GM12878 (cell line): ENCODE measurements at regions not wholly inside any gene's neighbourhood (a gene's known extent, or its start where the extent isn't known, plus 50 kb on each side); places are given as distances from the start of the nearest gene placed in this dataset.

Experiments used
- ATAC-seq: fragments of 200-7000 bp; cut with Tn5 transposase; 3 replicates; pipeline ENCODE4 v1.9.1; 2020; ENCODE audit warnings: mild to moderate bottlenecking, moderate library complexity
- BruUV-seq: library from RNA; stranded (reverse); fragments of 400-500 nt; replicated peaks from 2 replicates; lab custom pipeline; 2021; lab: Mats Ljungman, UMichigan
- CTCF ChIA-PET: fragments of 300-600 bp; sonication (Branson Sonifier 250); formaldehyde crosslinking; extraction: SDS; loops from one replicate; lab custom pipeline; 2021; ENCODE audit warnings: inconsistent platforms; lab: Yijun Ruan, JAX
- POLR2A ChIA-PET: fragments of 350-600 bp; formaldehyde crosslinking; extraction: SDS; loops from one replicate; lab custom pipeline; 2021; ENCODE audit warnings: inconsistent platforms; lab: Charles Lee
- RAD21 ChIA-PET: fragments of 300-600 bp; sonication (Branson Sonifier 250); formaldehyde crosslinking; loops from one replicate; lab custom pipeline; 2023; ENCODE audit warnings: antibody characterized with exemption; ENCODE audit not compliant: unreplicated experiment; lab: Charles Lee
- SMC1A ChIA-PET: fragments of 300-600 bp; sonication (Branson Sonifier 250); formaldehyde crosslinking; loops from one replicate; lab custom pipeline; 2023; ENCODE audit not compliant: unreplicated experiment, uncharacterized antibody; lab: Charles Lee
- DNase-seq: peaks from one replicate; pipeline ENCODE4 v3.0.0-alpha.2; 2011; ENCODE audit warnings: low read depth, low spot score
- FAIRE-seq: peaks from 3 replicates; lab custom pipeline; 2011; peaks lifted over from hg19 to GRCh38; lab: Jason Lieb, UNC
- H2AFZ ChIP-seq: 2 replicates; pipeline ENCODE4 v1.6.0; 2011; ENCODE audit warnings: low read depth, low read length, control low read depth; ENCODE audit not compliant: control insufficient read depth
- H3K27ac ChIP-seq: 2 replicates; pipeline ENCODE4 v1.5.1; 2011; ENCODE audit warnings: control low read depth; ENCODE audit not compliant: control insufficient read depth, insufficient read depth
- H3K27me3 ChIP-seq, 2 experiments: replicated peaks in 1 of 2; 2 replicates each; pipeline versions ENCODE4 v1.6.0 to v1.6.1; 2011; ENCODE audit warnings: low read length in 1 of 2; ENCODE audit not compliant: control insufficient read depth in 2 of 2, insufficient read depth in 2 of 2
- H3K36me3 ChIP-seq, 2 experiments: 2 replicates each; pipeline ENCODE4 v1.5.1; 2011; ENCODE audit warnings: low read length in 1 of 2; ENCODE audit not compliant: control insufficient read depth in 2 of 2, insufficient read depth in 2 of 2
- H3K4me1 ChIP-seq: 2 replicates; pipeline ENCODE4 v1.6.1; 2011; ENCODE audit warnings: mild to moderate bottlenecking, low read length, moderate library complexity, mixed read lengths; ENCODE audit not compliant: control insufficient read depth, insufficient read depth
- H3K4me2 ChIP-seq: 2 replicates; pipeline ENCODE4 v1.6.0; 2011; ENCODE audit warnings: control low read depth; ENCODE audit not compliant: control insufficient read depth, insufficient read depth
- H3K4me3 ChIP-seq: fragments of 200-600 bp; sonication (generic); 2 replicates; pipeline ENCODE4 v1.5.1; 2016
- H3K79me2 ChIP-seq: 2 replicates; pipeline ENCODE4 v1.6.0; 2011; ENCODE audit warnings: low read length; ENCODE audit not compliant: control insufficient read depth, insufficient read depth
- H3K9ac ChIP-seq: 2 replicates; pipeline ENCODE4 v1.8.0; 2011; ENCODE audit warnings: low read length, control low read depth, mixed read lengths; ENCODE audit not compliant: control insufficient read depth, insufficient read depth
- H3K9me3 ChIP-seq: replicated peaks from 3 replicates; pipeline ENCODE4 v1.5.1; 2011; ENCODE audit warnings: mild to moderate bottlenecking, low read length; ENCODE audit not compliant: control insufficient read depth, insufficient read depth
- H4K20me1 ChIP-seq: 2 replicates; pipeline ENCODE4 v1.6.0; 2011; ENCODE audit not compliant: control insufficient read depth, insufficient read depth
- EED ChIP-seq: sonication (generic); IDR thresholded peaks from 2 replicates; pipeline ENCODE4 v1.6.1; 2016; ENCODE audit warnings: antibody characterized with exemption, low read depth
- ETV6 ChIP-seq, 2 experiments: fragments of 450-650 bp in 1 of 2; IDR thresholded peaks in 1 of 2; conservative IDR thresholded peaks in 1 of 2; 2 replicates each; pipeline ENCODE4 v1.6.1; 2014; ENCODE audit warnings: antibody characterized with exemption in 1 of 2, borderline replicate concordance in 1 of 2, low read depth in 1 of 2, mild to moderate bottlenecking in 1 of 2, moderate library complexity in 1 of 2
- EZH2 ChIP-seq: IDR thresholded peaks from 2 replicates; pipeline ENCODE4 v1.6.1; 2012; ENCODE audit warnings: low read depth, mild to moderate bottlenecking, control low read depth, inconsistent platforms, low read length, borderline replicate concordance; ENCODE audit not compliant: control insufficient read depth
- FOXK2 ChIP-seq: fragments of 450-650 bp; IDR thresholded peaks from 2 replicates; pipeline ENCODE4 v1.6.1; 2017; ENCODE audit warnings: mild to moderate bottlenecking, moderate library complexity
- GATAD2B ChIP-seq: fragments of 450-650 bp; conservative IDR thresholded peaks from 2 replicates; pipeline ENCODE4 v1.6.1; 2017; ENCODE audit warnings: low read depth, mild to moderate bottlenecking, moderate library complexity
- NFYB ChIP-seq: IDR thresholded peaks from 2 replicates; pipeline ENCODE4 v1.6.1; 2011; ENCODE audit warnings: low read depth, mild to moderate bottlenecking, low read length, improper control_type of control experiment, moderate library complexity; ENCODE audit not compliant: insufficient read depth
- NR2C1 ChIP-seq: fragments of 450-650 bp; IDR thresholded peaks from 2 replicates; pipeline ENCODE4 v1.6.1; 2017; ENCODE audit warnings: antibody characterized with exemption, mild to moderate bottlenecking, moderate library complexity
- PAX8 ChIP-seq: fragments of 450-650 bp; IDR thresholded peaks from 2 replicates; pipeline ENCODE4 v1.6.1; 2017; ENCODE audit warnings: mild to moderate bottlenecking, moderate library complexity
- POLR2AphosphoS2 ChIP-seq: IDR thresholded peaks from 2 replicates; pipeline ENCODE4 v1.6.1; 2011; ENCODE audit warnings: low read depth, mild to moderate bottlenecking, low read length, improper control_type of control experiment, moderate library complexity
- YBX1 ChIP-seq: fragments of 450-650 bp; IDR thresholded peaks from 2 replicates; pipeline ENCODE4 v1.6.1; 2016; ENCODE audit warnings: antibody characterized with exemption
- ZNF217 ChIP-seq: fragments of 450-650 bp; IDR thresholded peaks from 2 replicates; pipeline ENCODE4 v1.6.1; 2017; ENCODE audit warnings: antibody characterized with exemption, mild to moderate bottlenecking
- WGBS: methylation state at CpG from one replicate; pipeline ENCODE4 v1.1.6; 2016; ENCODE audit warnings: low lambda C conversion rate; ENCODE audit not compliant: insufficient replicate concordance, insufficient coverage; ENCODE audit errors: missing lambda C conversion rate; 5-methylcytosine and 5-hydroxymethylcytosine counted together
- in situ Hi-C: fragments of 300-500 bp; cut with MboI; formaldehyde crosslinking; loops from 9 replicates; pipeline ENCODE4 v1.14.3; 2018; ENCODE audit warnings: mixed read lengths
- intact Hi-C: fragments of 100-400 bp; cut with micrococcal nuclease; formaldehyde crosslinking; loops from one replicate; pipeline ENCODE4 v1.14.2; 2022; ENCODE audit not compliant: unreplicated experiment
- TF ChIP-seq, protein P1 (sequence below): fragments of 450-650 bp; IDR thresholded peaks from 2 replicates; pipeline ENCODE4 v1.6.1; 2014; ENCODE audit warnings: mild to moderate bottlenecking
- TF ChIP-seq, protein P2 (sequence below): IDR thresholded peaks from 2 replicates; pipeline ENCODE4 v1.6.1; 2012; ENCODE audit warnings: low read depth, low read length, improper control_type of control experiment

DNA sequence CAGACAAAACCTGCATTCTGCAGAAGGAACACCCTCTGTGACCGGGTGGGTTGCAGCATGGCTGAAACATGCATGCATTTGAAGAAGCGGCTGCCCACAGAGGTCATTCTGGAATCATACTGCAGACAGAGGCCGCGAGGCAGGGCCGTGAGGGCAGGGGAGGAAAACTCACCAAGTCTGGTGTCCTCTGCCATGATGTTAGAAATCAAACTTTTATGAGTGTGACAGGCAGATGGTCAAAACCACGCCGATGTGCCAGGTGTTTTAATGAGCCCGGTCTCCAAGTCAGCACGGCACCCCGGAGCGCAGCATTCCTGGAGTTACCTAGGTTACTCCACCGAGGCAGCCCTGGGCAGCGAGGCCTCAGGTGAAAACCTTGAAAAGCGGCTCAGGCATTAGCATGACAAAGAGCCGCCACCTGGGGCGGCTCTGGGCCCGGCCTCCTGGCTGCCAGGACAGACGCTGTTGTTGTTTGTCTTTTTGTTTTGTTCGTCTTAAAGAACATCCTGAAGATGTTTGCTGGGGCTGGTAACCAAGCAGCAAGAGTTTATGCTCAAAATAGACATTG, 255.6 kb downstream of the ERMARD start (continued):
- TF ChIP-seq PAX8 (no peak), NR2C1 (no peak)
- TF ChIP-seq, protein P1, sequence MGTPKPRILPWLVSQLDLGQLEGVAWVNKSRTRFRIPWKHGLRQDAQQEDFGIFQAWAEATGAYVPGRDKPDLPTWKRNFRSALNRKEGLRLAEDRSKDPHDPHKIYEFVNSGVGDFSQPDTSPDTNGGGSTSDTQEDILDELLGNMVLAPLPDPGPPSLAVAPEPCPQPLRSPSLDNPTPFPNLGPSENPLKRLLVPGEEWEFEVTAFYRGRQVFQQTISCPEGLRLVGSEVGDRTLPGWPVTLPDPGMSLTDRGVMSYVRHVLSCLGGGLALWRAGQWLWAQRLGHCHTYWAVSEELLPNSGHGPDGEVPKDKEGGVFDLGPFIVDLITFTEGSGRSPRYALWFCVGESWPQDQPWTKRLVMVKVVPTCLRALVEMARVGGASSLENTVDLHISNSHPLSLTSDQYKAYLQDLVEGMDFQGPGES: no peak

DNA sequence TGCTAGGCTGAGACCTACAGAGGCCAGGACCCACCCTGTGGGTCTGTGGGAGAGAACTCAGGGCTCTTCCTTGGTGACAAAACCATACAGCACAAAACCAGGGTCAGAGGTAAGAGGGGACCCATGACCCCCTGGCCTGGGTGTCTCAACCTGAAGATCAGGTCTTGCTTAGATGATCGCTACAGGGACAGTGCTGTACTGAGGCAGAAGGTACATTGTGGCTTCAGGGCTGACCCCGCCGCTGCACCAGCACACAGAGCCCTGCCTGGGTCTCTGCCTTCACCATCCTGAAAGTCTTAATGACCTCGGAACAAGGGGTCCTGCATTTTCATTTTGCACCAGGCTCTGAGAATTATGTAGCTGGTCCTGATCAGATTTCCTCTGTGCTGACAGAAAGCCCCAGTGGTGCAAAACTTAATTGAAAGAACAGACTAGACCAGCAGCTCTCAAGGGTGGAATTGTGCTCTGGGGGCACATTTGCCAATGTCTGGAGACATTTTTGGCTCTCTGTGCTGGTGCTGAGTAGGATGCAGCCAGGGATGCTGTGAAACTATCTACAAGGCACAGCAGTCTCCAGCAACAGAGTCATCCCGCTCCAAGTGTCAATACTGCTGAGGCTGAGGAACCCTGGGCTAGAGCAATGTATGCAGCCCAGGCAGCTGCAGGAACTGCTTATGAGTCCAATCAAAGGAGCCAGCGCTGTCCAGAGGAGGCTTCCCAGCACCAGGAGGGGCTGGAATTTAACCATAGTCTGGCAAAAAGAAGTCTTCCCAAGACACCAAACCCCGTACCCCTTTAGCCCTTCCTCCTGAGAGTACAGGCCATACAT, 254.9 kb downstream of the ERMARD start:
- BruUV-seq: no TSS peak
- H4K20me1 ChIP-seq: no peaks in the 10 kb centered on the region
- in situ Hi-C loops (no loop called here), intact Hi-C loops (no loop called here)
- ChIA-PET SMC1A (no interaction called here), POLR2A (no interaction called here), RAD21 (no interaction called here), CTCF (no interaction called here)
- no peaks in the 10 kb centered on the region for H3K36me3 ChIP-seq
- no peak overlapping the region for H2AFZ ChIP-seq
- H3K4me2 ChIP-seq: no peak overlapping the region
- H3K9me3 ChIP-seq: peaks cover 4% of the 10 kb centered on the region; the same call in 2 of the 3 replicates
- TF ChIP-seq FOXK2: no peak
- no peak for TF ChIP-seq ETV6 (conservative IDR thresholded peaks at IDR 0.05 in 1 of 2, IDR thresholded peaks at IDR 0.05 in 1 of 2; ENCODE audit: borderline replicate concordance in 1 of 2, low read depth in 1 of 2)
- TF ChIP-seq, protein P2, sequence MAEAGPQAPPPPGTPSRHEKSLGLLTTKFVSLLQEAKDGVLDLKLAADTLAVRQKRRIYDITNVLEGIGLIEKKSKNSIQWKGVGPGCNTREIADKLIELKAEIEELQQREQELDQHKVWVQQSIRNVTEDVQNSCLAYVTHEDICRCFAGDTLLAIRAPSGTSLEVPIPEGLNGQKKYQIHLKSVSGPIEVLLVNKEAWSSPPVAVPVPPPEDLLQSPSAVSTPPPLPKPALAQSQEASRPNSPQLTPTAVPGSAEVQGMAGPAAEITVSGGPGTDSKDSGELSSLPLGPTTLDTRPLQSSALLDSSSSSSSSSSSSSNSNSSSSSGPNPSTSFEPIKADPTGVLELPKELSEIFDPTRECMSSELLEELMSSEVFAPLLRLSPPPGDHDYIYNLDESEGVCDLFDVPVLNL: no peak
- no peak for TF ChIP-seq EZH2
- no peak for TF ChIP-seq POLR2AphosphoS2
- TF ChIP-seq ZNF217: no peak
- no peak for TF ChIP-seq GATAD2B
- TF ChIP-seq NFYB: no peak
- no peak for TF ChIP-seq EED
- no peak for TF ChIP-seq YBX1
- no peak overlapping the region for H3K4me3 ChIP-seq
- 39% methylated on average over 7 of the region's 7 CpGs for WGBS
- no peaks in the 10 kb centered on the region for H3K79me2 ChIP-seq
- H3K27ac ChIP-seq: no peak overlapping the region
- ATAC-seq (no peak), FAIRE-seq (no peak), DNase-seq (no peak)
- H3K4me1 ChIP-seq: no peaks in the 10 kb centered on the region
- H3K9ac ChIP-seq: no peak overlapping the region
- no peaks in the 10 kb centered on the region for H3K27me3 ChIP-seq
